ENCODE measurements at regions not wholly inside any gene's neighbourhood (a gene's known extent, or its start where the extent isn't known, plus 50 kb on each side); places are given as distances from the start of the nearest gene placed in this dataset.

GRCh38 chr3:7915356-7915755 lies 586.3 kb upstream of the LMCD1 start:
- Histone ChIP-seq H3K4me3 (ENCODE audit: low read length) (no peak overlapping the region), H3K36me3 (ENCODE audit: control insufficient read depth, low read length) (no peaks in the 10 kb centered on the region), H3K4me1 (ENCODE audit: control insufficient read depth, low read length) (no peaks in the 10 kb centered on the region), H3K9me3 (ENCODE audit: control insufficient read depth, insufficient read depth, low read length) (no peaks in the 10 kb centered on the region), H3K9me2 (replicated peaks; ENCODE audit: control insufficient read depth, low read length) (no peaks in the 10 kb centered on the region; the same call in 1 of the 2 replicates), H3F3A (ENCODE audit: control insufficient read depth, insufficient read depth) (no peaks in the 10 kb centered on the region), H3K27ac (ENCODE audit: low read depth, low read length) (no peak overlapping the region), H4K20me1 (ENCODE audit: control insufficient read depth, insufficient read depth, low read depth, low read length) (no peaks in the 10 kb centered on the region), H3K27me3 (ENCODE audit: control insufficient read depth, low read length) (no peaks in the 10 kb centered on the region), H3K79me2 (ENCODE audit: control insufficient read depth, low read length) (no peaks in the 10 kb centered on the region), H3K4me2 (ENCODE audit: low read length) (no peak overlapping the region)
- TF ChIP-seq EZH2phosphoT487 (IDR thresholded peaks at IDR 0.05; ENCODE audit: borderline replicate concordance, low read length) = no peak
- TF ChIP-seq, protein P1, sequence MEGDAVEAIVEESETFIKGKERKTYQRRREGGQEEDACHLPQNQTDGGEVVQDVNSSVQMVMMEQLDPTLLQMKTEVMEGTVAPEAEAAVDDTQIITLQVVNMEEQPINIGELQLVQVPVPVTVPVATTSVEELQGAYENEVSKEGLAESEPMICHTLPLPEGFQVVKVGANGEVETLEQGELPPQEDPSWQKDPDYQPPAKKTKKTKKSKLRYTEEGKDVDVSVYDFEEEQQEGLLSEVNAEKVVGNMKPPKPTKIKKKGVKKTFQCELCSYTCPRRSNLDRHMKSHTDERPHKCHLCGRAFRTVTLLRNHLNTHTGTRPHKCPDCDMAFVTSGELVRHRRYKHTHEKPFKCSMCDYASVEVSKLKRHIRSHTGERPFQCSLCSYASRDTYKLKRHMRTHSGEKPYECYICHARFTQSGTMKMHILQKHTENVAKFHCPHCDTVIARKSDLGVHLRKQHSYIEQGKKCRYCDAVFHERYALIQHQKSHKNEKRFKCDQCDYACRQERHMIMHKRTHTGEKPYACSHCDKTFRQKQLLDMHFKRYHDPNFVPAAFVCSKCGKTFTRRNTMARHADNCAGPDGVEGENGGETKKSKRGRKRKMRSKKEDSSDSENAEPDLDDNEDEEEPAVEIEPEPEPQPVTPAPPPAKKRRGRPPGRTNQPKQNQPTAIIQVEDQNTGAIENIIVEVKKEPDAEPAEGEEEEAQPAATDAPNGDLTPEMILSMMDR (IDR thresholded peaks at IDR 0.05; ENCODE audit: low read depth, low read length, poor library complexity, severe bottlenecking) = no peak

- no peak overlapping the region for H3K4me3 ChIP-seq (ENCODE audit: low read length)
- no peak for TF ChIP-seq EZH2phosphoT487 (IDR thresholded peaks at IDR 0.05; ENCODE audit: borderline replicate concordance, low read length)
- TF ChIP-seq, protein P1 (IDR thresholded peaks at IDR 0.05; ENCODE audit: low read depth, low read length, poor library complexity, severe bottlenecking) = no peak
- no peaks in the 10 kb centered on the region; the same call in 1 of the 2 replicates for H3K9me2 ChIP-seq (replicated peaks; ENCODE audit: control insufficient read depth, low read length)
Observed at GRCh38 chr3:7917443-7918151, 584.0 kb upstream of the LMCD1 start.

GRCh38 chr3:7920211-7920610 lies 581.4 kb upstream of the LMCD1 start:
- Histone ChIP-seq H4K20me1 (ENCODE audit: control insufficient read depth, insufficient read depth, low read depth, low read length) (no peaks in the 10 kb centered on the region), H3K9me3 (ENCODE audit: control insufficient read depth, insufficient read depth, low read length) (no peaks in the 10 kb centered on the region), H3K27ac (ENCODE audit: low read depth, low read length) (no peak overlapping the region), H3K4me1 (ENCODE audit: control insufficient read depth, low read length) (no peaks in the 10 kb centered on the region), H3K4me2 (ENCODE audit: low read length) (no peak overlapping the region), H3K27me3 (ENCODE audit: control insufficient read depth, low read length) (no peaks in the 10 kb centered on the region), H3K36me3 (ENCODE audit: control insufficient read depth, low read length) (no peaks in the 10 kb centered on the region), H3K9me2 (replicated peaks; ENCODE audit: control insufficient read depth, low read length) (no peaks in the 10 kb centered on the region), H3K4me3 (ENCODE audit: low read length) (no peak overlapping the region), H3K79me2 (ENCODE audit: control insufficient read depth, low read length) (no peaks in the 10 kb centered on the region), H3F3A (ENCODE audit: control insufficient read depth, insufficient read depth) (no peaks in the 10 kb centered on the region)
- TF ChIP-seq, protein P1 (IDR thresholded peaks at IDR 0.05; ENCODE audit: low read depth, low read length, poor library complexity, severe bottlenecking) = no peak
- no peak for TF ChIP-seq EZH2phosphoT487 (IDR thresholded peaks at IDR 0.05; ENCODE audit: borderline replicate concordance, low read length)

More at GRCh38 chr3:7917443-7918151, 584.0 kb upstream of the LMCD1 start:
- Histone ChIP-seq H3K4me1 (ENCODE audit: control insufficient read depth, low read length) (no peaks in the 10 kb centered on the region), H3K79me2 (ENCODE audit: control insufficient read depth, low read length) (no peaks in the 10 kb centered on the region), H3K4me2 (ENCODE audit: low read length) (no peak overlapping the region), H3K9me3 (ENCODE audit: control insufficient read depth, insufficient read depth, low read length) (no peaks in the 10 kb centered on the region), H3K36me3 (ENCODE audit: control insufficient read depth, low read length) (no peaks in the 10 kb centered on the region), H3K27ac (ENCODE audit: low read depth, low read length) (no peak overlapping the region), H3K27me3 (ENCODE audit: control insufficient read depth, low read length) (no peaks in the 10 kb centered on the region), H3F3A (ENCODE audit: control insufficient read depth, insufficient read depth) (no peaks in the 10 kb centered on the region), H4K20me1 (ENCODE audit: control insufficient read depth, insufficient read depth, low read depth, low read length) (no peaks in the 10 kb centered on the region)

Measured in DOHH2 (cell line).